AG04450 (cell line): ENCODE measurements at regions not wholly inside any gene's neighbourhood (a gene's known extent, or its start where the extent isn't known, plus 50 kb on each side); places are given as distances from the start of the nearest gene placed in this dataset.

Source experiments
- CTCF ChIA-PET: fragments of 300-600, 350-600 bp; formaldehyde crosslinking; extraction: SDS; loops from one replicate; lab custom pipeline; 2022; ENCODE audit warnings: antibody characterized with exemption, inconsistent platforms; lab: Charles Lee
- POLR2A ChIA-PET: fragments of 350-600 bp; formaldehyde crosslinking; extraction: SDS; loops from one replicate; lab custom pipeline; 2021; ENCODE audit warnings: antibody characterized with exemption, inconsistent platforms; lab: Yijun Ruan, JAX
- DNase-seq: peaks from one replicate; pipeline ENCODE4 v3.0.0-alpha.2; 2011; ENCODE audit warnings: low read depth, low spot score
- H3K27ac ChIP-seq: one replicate; pipeline ENCODE4 v1.5.1; 2012; ENCODE audit warnings: low read depth, low read length, control low read depth
- H3K27me3 ChIP-seq: one replicate; pipeline ENCODE4 v1.6.0; 2012; ENCODE audit warnings: low read length; ENCODE audit not compliant: control insufficient read depth, insufficient read depth
- H3K4me3 ChIP-seq: 2 replicates; pipeline ENCODE4 v1.5.1; 2011; ENCODE audit warnings: mild to moderate bottlenecking, low read depth, low read length, control low read depth
- H3K9me3 ChIP-seq: 2 replicates; pipeline ENCODE4 v1.5.1; 2012; ENCODE audit warnings: low read length; ENCODE audit not compliant: control insufficient read depth, insufficient read depth
- TF ChIP-seq, protein P1 (sequence below): IDR thresholded peaks from 2 replicates; pipeline ENCODE4 v1.5.1; 2011; ENCODE audit warnings: low read depth, low read length, control low read depth, inconsistent platforms

DNA sequence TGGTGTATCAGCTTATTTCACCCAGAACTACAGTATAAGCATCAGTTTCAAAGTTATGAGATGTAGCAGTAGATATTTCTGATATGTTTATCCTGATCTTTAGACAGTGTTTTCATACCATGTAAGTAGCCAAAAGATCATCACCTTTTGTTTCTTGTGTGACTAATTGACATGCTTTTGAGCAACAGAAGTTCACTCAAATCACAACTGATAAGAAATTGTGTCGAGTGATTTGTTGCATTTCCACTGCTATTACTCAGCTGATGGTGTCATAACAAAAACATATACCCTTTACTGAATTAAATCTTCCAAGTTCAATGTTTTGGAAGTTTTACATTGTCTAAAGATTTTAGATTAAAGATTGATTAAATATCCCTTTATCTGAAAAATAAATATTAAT lies 324.5 kb downstream of the TUSC1 start:
- DNase-seq, result no peak
- no peak overlapping the region for H3K4me3 ChIP-seq
- CTCF ChIA-PET, result no interaction called here
- H3K27me3 ChIP-seq, result no peaks in the 10 kb centered on the region
- TF ChIP-seq, protein P1, sequence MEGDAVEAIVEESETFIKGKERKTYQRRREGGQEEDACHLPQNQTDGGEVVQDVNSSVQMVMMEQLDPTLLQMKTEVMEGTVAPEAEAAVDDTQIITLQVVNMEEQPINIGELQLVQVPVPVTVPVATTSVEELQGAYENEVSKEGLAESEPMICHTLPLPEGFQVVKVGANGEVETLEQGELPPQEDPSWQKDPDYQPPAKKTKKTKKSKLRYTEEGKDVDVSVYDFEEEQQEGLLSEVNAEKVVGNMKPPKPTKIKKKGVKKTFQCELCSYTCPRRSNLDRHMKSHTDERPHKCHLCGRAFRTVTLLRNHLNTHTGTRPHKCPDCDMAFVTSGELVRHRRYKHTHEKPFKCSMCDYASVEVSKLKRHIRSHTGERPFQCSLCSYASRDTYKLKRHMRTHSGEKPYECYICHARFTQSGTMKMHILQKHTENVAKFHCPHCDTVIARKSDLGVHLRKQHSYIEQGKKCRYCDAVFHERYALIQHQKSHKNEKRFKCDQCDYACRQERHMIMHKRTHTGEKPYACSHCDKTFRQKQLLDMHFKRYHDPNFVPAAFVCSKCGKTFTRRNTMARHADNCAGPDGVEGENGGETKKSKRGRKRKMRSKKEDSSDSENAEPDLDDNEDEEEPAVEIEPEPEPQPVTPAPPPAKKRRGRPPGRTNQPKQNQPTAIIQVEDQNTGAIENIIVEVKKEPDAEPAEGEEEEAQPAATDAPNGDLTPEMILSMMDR, result no peak
- H3K27ac ChIP-seq, result no peak overlapping the region
- POLR2A ChIA-PET, result no interaction called here
- peaks cover 9% of the 10 kb centered on the region for H3K9me3 ChIP-seq

- CTCF ChIA-PET, result no interaction called here
- Histone ChIP-seq H3K27ac (no peak overlapping the region), H3K9me3 (peaks cover 5% of the 10 kb centered on the region; the same call in 1 of the 2 replicates), H3K4me3 (no peak overlapping the region), H3K27me3 (no peaks in the 10 kb centered on the region)
- POLR2A ChIA-PET, result no interaction called here
- TF ChIP-seq, protein P1, result no peak
- DNase-seq, result no peak
Observed at GRCh38 chr9:25350011-25350410, 328.2 kb downstream of the TUSC1 start.

GRCh38 chr9:25322142-25322541 lies 356.1 kb downstream of the TUSC1 start:
- H3K27ac ChIP-seq, result no peak overlapping the region
- no peaks in the 10 kb centered on the region for H3K27me3 ChIP-seq
- no peaks in the 10 kb centered on the region; the same call in 1 of the 2 replicates for H3K9me3 ChIP-seq
- DNase-seq, result no peak
- TF ChIP-seq, protein P1, result no peak
- POLR2A ChIA-PET, result no interaction called here
- no peak overlapping the region for H3K4me3 ChIP-seq
- CTCF ChIA-PET, result no interaction called here

DNA sequence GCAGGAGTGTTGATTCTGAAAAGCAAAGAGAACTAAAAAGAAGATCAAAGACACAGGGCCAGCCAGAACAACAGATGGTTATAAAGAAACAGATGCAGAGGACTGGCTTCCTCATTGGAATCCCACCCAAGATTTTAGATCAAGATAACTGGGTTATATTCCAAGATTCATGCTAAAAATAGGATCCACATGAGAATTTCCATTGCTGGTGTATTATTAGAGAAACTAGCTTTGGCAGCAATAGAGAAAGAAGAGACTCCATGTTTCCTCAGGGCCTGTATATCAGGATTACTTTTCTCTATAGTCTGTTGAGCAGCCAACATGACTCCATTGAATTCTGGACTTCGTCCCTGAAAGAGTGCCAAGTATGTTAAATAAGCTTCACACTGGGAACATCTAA lies 367.3 kb downstream of the TUSC1 start:
- no peaks in the 10 kb centered on the region for H3K27me3 ChIP-seq
- ChIA-PET POLR2A (no interaction called here), CTCF (no interaction called here)
- peaks cover 3% of the 10 kb centered on the region; the same call in 1 of the 2 replicates for H3K9me3 ChIP-seq
- H3K4me3 ChIP-seq, result no peak overlapping the region
- no peak for DNase-seq
- TF ChIP-seq, protein P1, result no peak
- H3K27ac ChIP-seq, result no peak overlapping the region

DNA sequence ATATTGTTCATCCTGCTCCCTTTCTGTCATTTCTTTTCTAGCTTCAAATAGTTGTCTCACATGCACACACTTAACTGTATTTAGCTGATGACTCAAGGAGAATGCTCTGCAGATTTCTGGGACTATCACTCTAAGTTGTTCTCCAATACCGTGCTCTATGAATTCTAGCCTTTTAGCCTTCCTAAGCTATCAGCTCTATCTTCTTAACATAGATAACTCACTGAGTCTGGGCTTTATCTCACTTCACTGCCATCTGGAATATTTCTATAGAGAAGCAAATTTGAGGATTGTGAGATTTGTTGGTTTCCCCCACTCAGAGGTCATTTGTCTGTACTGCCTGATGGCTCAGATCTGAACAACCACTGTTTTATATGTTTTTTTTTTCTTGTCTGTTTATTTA lies 369.7 kb downstream of the TUSC1 start:
- Histone ChIP-seq H3K4me3 (no peak overlapping the region), H3K27me3 (no peaks in the 10 kb centered on the region), H3K27ac (no peak overlapping the region), H3K9me3 (peaks cover 3% of the 10 kb centered on the region; the same call in 1 of the 2 replicates)
- TF ChIP-seq, protein P1, result no peak
- no peak for DNase-seq
- ChIA-PET CTCF (no interaction called here), POLR2A (no interaction called here)
